ENCODE measurements at regions not wholly inside any gene's neighbourhood (a gene's known extent, or its start where the extent isn't known, plus 50 kb on each side); places are given as distances from the start of the nearest gene placed in this dataset.

DNA sequence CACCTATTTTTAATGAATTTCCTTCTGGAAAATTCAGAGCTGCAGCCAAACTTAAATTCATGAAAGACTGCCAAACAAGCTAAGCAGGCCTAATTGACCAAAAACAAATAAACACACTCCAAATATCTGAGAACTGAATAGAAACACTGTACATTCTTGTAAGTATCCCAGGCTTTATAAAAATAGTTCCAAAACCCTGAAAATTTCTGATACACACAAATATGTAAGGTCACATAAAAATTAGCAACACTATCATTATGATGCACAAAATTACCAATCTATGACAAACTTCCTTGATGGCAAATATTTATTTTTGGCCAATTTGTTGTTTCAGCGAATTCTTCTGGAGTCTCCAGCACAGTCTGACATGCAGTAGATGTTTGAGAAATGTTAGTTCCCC lies 117.9 kb upstream of the UBE2E2 start:
- no peak for TF ChIP-seq ZZZ3 (CRISPR knock-in tag; IDR thresholded peaks at IDR 0.05; ENCODE audit: borderline replicate concordance)
- TF ChIP-seq, protein P1, sequence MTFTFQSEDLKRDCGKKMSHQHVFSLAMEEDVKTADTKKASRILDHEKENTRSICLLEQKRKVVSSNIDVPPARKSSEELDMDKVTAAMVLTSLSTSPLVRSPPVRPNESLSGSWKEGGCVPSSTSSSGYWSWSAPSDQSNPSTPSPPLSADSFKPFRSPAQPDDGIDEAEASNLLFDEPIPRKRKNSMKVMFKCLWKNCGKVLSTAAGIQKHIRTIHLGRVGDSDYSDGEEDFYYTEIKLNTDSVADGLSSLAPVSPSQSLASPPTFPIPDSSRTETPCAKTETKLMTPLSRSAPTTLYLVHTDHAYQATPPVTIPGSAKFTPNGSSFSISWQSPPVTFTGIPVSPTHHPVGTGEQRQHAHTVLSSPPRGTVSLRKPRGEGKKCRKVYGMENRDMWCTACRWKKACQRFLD (CRISPR knock-in tag; IDR thresholded peaks at IDR 0.05; ENCODE audit: borderline replicate concordance): no peak
- no peak for TF ChIP-seq ZNF780A (CRISPR knock-in tag; IDR thresholded peaks at IDR 0.05)
- no peak for TF ChIP-seq TP53 (CRISPR knock-in tag; conservative IDR thresholded peaks at IDR 0.05)

Data from HepG2 (cell line).